Erythroblast (primary cell): ENCODE measurements at regions not wholly inside any gene's neighbourhood (a gene's known extent, or its start where the extent isn't known, plus 50 kb on each side); places are given as distances from the start of the nearest gene placed in this dataset.

Experiments used
- GATA1 ChIP-seq: IDR thresholded peaks from 2 replicates; pipeline ENCODE4 v1.6.1; 2011; ENCODE audit warnings: low read depth, mild to moderate bottlenecking, control low read depth, low read length, moderate library complexity
- POLR2A ChIP-seq: IDR thresholded peaks from 2 replicates; pipeline ENCODE4 v1.6.1; 2011; ENCODE audit warnings: mild to moderate bottlenecking, low read length

- TF ChIP-seq POLR2A (no peak), GATA1 (no peak)
These were observed 356.7 kb downstream of the TMEM167A start for GRCh38 chr5:82720213-82721086.
